VCaP (cell line): ENCODE measurements at regions not wholly inside any gene's neighbourhood (a gene's known extent, or its start where the extent isn't known, plus 50 kb on each side); places are given as distances from the start of the nearest gene placed in this dataset.

Source experiments
- H3K27ac ChIP-seq: fragments of 450-650 bp; 2 replicates; pipeline ENCODE4 v1.5.1; 2017
- TF ChIP-seq, protein P1 (sequence below): fragments of 450-650 bp; conservative IDR thresholded peaks from 2 replicates; pipeline ENCODE4 v1.5.1; 2017; ENCODE audit warnings: mild to moderate bottlenecking, moderate library complexity

DNA sequence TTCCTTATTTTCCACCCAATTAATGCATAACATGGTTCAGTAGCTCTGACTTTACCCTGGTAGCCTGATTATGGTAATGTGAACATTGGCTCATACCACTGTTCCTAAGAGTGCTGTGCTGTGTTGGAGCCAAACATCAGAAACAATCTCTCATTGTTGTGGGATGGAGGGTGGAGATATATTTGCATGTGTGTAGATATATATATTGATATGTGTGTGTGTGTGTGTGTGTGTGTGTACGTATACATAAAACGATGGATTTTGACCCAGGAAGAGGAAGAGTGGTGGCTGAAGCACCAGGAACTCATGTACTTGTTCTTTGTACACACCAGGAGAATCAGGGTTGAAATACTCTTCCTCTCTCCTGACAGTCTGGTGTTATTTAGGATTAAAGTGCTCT, 247.7 kb downstream of the IL15 start:
- TF ChIP-seq, protein P1, sequence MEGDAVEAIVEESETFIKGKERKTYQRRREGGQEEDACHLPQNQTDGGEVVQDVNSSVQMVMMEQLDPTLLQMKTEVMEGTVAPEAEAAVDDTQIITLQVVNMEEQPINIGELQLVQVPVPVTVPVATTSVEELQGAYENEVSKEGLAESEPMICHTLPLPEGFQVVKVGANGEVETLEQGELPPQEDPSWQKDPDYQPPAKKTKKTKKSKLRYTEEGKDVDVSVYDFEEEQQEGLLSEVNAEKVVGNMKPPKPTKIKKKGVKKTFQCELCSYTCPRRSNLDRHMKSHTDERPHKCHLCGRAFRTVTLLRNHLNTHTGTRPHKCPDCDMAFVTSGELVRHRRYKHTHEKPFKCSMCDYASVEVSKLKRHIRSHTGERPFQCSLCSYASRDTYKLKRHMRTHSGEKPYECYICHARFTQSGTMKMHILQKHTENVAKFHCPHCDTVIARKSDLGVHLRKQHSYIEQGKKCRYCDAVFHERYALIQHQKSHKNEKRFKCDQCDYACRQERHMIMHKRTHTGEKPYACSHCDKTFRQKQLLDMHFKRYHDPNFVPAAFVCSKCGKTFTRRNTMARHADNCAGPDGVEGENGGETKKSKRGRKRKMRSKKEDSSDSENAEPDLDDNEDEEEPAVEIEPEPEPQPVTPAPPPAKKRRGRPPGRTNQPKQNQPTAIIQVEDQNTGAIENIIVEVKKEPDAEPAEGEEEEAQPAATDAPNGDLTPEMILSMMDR = no peak
- H3K27ac ChIP-seq = no peak overlapping the region

DNA sequence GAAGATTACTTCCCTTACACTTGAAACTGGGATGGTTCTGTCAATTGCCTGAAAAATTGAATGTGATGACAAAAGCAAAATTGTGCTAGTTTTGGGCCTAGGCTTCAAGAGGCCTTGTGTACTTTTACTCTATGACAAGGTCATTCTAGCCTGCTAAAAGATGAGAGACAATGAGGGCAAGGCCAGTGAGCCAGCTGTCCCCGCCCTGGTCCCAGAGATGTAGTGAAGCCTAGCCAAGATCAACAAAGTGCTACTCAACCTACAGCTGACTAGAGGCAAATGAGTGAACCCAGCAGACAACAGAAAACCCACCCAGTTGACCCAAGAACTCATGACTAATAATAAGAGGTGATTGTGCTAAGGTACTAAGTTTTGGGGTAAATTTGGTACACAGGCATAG, 248.7 kb downstream of the IL15 start:
- TF ChIP-seq, protein P1 = no peak
- no peak overlapping the region for H3K27ac ChIP-seq

DNA sequence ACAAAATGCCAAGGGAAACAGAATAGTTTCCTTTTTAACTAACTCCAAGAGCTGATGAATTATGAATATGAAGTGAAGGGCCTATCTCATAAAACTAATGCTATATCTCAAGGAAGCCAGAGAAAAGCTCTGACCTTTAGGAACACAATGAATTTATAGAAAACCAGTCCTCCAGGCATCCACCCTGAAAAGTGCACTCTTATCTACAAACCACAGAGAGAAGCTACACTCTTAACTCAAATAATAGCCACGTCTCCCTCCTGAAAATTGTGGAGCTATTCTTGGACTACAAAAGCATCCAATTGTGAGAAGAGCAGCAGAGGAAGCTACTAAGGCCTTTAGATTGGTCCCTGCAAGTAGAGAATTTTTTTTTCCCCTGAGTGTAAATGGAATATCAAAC, 253.9 kb downstream of the IL15 start:
- H3K27ac ChIP-seq = no peak overlapping the region
- TF ChIP-seq, protein P1 = no peak

DNA sequence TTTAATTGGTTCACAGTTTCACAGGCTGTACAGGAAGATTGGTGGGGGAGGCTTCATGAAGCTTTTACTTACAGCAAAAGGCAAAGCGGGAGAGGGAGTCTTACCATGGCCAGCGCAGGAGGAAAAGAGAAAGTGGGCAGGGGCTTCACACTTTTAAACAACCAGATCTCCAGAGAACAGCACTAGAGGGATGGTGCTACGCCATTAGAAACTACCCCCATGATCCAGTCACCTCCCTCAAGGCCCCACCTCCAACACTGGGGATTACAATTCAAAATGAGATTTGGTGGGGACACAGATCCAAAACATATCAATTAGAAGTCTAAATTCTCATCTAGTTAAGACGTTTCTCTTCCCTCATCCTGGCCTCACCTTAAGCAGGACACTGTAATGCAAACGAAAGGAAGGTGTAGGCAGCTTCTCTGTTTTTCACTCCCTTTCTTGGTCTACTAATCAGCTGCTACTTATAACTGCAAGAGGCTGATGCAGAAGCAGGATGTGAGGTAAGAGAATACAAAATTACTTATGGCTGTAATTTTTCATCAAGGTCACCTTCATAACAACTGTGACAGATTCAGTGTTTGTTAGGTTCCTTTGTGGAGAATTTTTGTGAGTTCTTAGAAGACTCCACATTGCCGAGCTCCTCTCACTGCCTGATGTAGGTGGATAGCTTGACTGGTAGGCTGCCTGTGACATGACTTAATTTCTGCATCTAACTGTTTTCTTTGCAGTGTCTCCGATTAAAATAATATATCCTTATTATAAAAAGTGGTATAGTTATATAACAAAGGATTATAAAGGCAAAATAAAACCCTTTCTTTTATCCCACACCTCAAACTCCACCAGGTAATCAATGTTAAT, 255.1 kb downstream of the IL15 start:
- no peak overlapping the region for H3K27ac ChIP-seq
- TF ChIP-seq, protein P1 = no peak

DNA sequence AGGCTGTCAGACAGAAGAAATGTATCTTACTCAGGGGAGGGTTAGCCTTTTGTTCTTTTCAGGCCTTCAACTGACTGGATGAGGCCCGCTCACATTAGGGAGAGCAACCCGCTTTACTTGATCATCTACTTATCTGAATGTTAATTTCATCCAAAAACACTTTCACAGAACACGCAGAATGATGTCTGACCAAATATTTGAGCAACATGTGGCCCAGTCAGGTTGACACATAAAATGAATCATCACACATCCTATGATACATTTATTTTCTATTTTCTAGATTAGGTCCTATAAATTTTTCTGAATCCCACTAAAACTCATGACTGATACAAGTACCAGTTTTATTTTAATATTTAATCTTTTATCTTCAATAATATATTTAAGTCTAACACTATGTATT, 260.3 kb downstream of the IL15 start:
- TF ChIP-seq, protein P1 = no peak
- no peak overlapping the region for H3K27ac ChIP-seq

DNA sequence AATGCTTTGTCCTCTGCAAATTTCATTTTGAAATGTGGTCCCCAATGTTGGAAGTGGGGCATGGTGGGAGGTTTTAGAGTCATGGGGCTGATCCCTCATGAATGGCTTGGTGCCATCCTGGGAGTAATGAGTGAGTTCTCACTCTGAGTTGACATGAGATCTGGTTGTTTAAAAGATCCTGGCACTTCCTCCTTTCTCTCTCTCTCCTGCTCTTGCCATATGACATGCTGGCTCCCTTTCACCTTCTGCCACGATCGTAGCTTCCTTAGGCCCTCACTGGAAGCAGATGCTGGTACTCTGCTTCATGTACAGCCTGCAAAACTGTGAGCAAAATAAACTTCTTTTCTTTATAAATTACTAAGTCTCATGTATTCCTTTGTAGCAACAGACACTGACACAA, 262.0 kb downstream of the IL15 start:
- H3K27ac ChIP-seq = no peak overlapping the region
- TF ChIP-seq, protein P1 = no peak

DNA sequence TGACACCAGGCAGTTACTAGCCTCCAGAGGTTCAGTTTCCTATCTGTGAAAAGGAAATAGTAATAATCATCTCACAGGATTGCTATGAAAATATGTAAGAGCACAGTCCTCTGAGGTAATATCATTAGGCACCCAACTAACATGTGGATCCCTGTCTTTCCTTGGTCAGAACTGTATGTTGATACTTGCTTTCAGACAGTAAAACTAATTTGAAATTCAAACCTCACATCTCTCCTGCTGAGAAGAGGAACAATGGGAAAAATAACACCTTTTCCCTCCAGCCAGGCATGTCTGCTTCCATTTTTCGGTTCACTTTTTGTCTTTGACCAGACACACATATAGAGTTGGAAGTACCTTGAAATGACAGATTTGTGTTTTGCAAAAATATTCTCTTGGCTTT, 262.7 kb downstream of the IL15 start:
- TF ChIP-seq, protein P1 = no peak
- no peak overlapping the region for H3K27ac ChIP-seq
